GM12872 (cell line): ENCODE measurements at regions not wholly inside any gene's neighbourhood (a gene's known extent, or its start where the extent isn't known, plus 50 kb on each side); places are given as distances from the start of the nearest gene placed in this dataset.

Source experiments
- TF ChIP-seq, protein P1 (sequence below): IDR thresholded peaks from 3 replicates; pipeline ENCODE4 v1.5.1; 2011; ENCODE audit warnings: low read depth, mild to moderate bottlenecking, low read length, moderate library complexity; ENCODE audit not compliant: insufficient read depth

DNA sequence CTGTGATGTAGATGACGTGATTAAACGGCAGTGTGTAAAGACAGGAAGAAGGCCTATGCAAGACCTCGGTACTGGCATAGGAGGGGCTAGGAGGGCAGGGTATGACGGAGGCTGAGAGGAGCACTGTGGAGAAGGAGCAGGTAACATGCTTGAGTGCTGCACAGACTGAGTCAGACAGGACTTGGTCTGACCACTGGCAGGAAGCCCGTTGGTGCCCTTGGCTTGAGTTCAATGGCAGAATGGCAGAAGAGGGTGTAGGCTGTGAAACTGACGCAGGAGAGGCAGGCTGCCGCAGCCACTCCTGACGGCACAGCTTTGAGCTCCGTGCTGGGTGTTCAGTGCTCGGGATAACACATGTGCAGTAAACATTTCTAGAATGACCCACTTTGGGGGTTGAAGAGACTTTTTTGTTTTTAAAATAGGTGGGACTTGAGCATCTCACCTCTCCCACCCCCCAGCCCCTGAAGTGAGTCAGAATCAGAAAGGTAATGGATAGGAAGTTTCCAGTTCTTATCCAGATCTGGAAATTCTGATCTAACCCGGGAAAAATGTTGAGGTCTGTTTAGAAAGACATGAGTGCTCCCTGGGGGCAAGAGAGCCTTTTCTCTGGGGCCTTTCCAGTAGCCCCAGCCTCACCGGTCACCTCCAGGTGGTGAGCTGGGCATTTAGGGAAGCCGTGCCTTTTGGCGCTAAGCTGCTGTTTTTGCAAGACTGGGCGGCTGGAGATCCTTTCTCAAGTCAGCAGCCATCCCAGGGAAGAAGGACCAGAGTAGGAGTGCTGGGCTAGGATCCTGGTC lies 126.4 kb downstream of the RPLP1 start:
- TF ChIP-seq, protein P1, sequence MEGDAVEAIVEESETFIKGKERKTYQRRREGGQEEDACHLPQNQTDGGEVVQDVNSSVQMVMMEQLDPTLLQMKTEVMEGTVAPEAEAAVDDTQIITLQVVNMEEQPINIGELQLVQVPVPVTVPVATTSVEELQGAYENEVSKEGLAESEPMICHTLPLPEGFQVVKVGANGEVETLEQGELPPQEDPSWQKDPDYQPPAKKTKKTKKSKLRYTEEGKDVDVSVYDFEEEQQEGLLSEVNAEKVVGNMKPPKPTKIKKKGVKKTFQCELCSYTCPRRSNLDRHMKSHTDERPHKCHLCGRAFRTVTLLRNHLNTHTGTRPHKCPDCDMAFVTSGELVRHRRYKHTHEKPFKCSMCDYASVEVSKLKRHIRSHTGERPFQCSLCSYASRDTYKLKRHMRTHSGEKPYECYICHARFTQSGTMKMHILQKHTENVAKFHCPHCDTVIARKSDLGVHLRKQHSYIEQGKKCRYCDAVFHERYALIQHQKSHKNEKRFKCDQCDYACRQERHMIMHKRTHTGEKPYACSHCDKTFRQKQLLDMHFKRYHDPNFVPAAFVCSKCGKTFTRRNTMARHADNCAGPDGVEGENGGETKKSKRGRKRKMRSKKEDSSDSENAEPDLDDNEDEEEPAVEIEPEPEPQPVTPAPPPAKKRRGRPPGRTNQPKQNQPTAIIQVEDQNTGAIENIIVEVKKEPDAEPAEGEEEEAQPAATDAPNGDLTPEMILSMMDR = no peak

DNA sequence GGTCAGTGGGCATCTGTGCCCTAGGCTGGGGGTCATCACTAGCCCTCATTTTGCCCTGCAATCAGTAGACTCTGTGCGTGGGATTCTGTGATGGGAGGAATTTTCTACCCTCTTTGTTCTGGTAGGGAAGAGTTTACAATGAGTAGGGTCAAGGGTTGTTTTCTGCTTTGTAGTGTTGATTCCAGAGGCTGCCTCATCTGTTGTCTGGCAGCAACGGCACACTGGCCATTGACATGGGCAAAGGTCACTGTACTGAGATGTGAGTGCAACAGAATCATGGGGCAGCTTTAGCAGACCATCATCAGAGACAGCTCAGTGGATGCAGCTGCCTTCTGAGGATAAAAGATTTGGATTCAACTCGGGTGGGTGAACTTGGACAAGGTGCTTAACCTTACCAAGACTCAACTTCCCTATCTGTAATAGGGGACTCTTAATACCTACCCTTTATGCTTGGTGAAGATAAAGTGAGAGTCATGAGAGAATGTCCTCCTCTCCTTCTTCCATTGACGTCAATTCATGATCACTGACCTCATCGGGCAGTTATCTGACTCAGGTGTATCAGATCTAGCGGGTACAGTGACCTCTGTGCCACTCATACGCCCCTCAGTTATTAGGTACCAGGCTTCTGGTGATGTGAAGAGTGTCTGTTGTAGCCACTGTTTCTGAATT lies 127.5 kb downstream of the RPLP1 start:
- TF ChIP-seq, protein P1 = no peak

DNA sequence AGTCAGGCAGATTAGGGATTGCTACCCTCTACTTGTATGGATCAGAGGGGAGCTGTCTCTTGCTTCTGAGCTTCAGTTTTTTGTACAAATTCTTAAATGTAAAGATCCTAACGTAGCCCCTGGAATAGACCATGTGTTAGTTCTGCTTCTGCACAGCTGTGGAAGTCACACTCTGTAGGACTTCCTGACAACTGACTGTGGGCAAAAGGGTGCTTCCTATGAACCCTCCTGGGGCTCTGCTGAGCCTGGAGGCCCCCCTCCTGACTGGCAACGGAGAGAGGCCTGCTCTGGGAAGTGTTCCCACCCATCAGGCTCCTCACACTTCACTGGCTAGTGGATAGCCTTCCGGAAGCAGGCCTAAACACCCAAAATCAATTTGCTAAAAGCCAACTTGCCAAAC lies 131.0 kb downstream of the RPLP1 start:
- TF ChIP-seq, protein P1 = no peak

DNA sequence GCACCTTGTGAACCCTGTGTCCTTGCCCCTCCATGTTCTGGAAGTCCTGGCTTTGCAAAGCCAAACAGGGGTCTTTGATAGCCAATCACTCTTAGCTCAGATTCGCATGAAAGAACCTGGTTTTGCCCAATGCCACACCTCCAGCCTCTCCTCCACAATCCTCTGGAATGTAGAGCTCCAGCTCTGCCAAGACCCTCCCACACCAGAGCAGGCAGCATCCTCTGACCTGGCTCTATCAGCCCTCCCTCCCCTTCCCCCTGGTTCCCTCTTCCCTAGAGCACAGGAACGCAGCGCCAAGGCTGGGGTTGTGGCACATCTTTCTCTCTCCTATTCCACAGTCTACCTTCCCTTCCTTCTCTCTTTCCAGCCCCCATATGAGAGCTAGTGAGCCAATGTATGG lies 133.3 kb downstream of the RPLP1 start:
- TF ChIP-seq, protein P1 = no peak

DNA sequence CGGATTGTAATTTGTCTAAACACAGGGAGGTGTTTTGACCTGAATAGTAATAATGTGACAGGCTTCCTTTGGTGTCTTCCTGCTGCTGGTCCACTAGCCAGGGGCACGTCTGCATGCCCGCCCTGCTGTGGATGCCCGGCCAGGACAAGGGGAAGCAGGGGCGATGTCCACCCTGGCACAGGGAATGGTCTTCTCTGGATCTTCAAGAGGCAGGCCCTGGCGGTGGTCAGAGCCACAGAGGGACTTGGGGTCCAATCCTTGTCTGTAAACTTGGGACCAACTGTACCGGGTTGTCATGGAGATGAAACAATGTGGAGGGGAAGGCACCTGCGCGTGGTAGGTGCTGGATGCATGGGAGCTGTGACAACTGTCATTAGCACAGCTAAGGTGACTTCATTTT lies 134.1 kb downstream of the RPLP1 start:
- TF ChIP-seq, protein P1 = no peak

DNA sequence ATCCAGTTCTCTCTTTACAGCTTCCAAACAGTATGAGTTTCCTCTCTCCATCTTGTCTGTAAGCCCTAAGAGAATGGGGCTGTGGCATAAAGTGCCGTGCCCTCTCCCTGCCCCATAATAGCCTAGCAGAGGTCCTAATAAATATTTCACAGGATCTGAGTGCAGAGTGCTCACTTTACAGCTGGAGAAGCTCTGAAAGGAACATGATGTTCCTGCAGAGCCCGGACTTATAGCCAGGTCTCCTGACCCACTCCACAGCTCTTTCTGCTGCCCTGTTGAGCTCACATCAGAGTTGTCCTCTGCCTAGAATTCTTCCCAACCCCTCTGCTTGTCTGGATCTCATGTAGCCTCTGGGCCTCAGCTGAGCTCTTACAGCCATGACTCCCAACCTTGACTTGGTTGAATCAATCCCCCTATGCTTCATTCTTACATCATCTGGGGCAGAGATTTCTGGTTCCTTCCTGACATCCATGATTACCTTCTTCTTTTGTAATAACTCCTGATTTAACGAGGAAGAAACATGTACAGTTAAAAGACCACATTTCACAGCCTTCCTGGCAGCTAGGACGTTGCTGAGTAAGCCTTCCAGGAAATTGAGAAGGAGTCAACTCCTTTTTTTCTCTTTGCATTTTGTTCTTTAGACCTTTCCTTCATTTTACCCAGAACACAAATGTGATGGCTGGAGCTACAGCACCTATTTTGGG lies 135.3 kb downstream of the RPLP1 start:
- TF ChIP-seq, protein P1 = no peak

DNA sequence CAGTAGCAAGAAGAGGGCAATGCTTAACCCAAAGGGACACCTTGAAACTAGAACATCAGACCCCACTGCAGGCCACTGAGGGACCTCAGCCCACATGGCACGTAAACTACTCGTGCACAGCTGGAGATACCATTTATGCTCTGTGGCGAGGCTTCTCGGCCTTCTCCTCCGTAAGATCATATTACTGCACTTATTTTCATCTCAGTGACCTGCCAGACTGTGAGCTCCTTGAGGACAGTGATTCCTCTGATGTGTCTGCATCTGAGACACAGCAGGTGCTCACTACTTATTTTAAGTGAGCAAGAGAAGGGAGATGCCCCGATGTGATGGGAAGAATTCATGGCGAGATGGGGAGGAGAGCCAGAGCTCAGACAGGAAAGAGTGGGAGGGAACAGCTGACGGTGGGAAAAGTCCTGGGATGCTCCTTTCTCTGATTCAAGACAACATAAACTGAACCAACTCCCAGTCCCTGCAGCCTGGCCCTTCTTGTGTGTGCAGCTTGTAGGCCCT lies 137.6 kb downstream of the RPLP1 start:
- TF ChIP-seq, protein P1 = no peak
